GM23338 (cell line): ENCODE measurements at regions not wholly inside any gene's neighbourhood (a gene's known extent, or its start where the extent isn't known, plus 50 kb on each side); places are given as distances from the start of the nearest gene placed in this dataset.

Experiments
- ATAC-seq: fragments of 200-7000 bp; cut with Tn5 transposase; 3 replicates; pipeline ENCODE4 v1.9.1; 2020
- DNase-seq: peaks from one replicate; pipeline ENCODE4 v3.0.0-alpha.2; 2015; ENCODE audit warnings: low spot score
- H2AFZ ChIP-seq: fragments of 200-600 bp; sonication (generic); 2 replicates; pipeline ENCODE4 v1.8.0; 2016; ENCODE audit warnings: antibody characterized with exemption, mild to moderate bottlenecking, moderate library complexity
- H3F3A ChIP-seq: fragments of 200-600 bp; sonication (generic); replicated peaks from 2 replicates; pipeline ENCODE4 v1.8.0; 2017; ENCODE audit warnings: antibody characterized with exemption, mixed run types, low read depth
- H3K27ac ChIP-seq: fragments of 200-600 bp; sonication (generic); 2 replicates; pipeline ENCODE4 v1.6.1; 2016; ENCODE audit warnings: low read depth
- H3K27me3 ChIP-seq: fragments of 200-600 bp; sonication (generic); 2 replicates; pipeline ENCODE4 v1.8.0; 2016; ENCODE audit warnings: mild to moderate bottlenecking, mixed run types, moderate library complexity; ENCODE audit not compliant: insufficient read depth
- H3K36me3 ChIP-seq: fragments of 200-600 bp; sonication (generic); 2 replicates; pipeline ENCODE4 v1.8.0; 2016; ENCODE audit warnings: mild to moderate bottlenecking; ENCODE audit not compliant: insufficient read depth
- H3K4me1 ChIP-seq: fragments of 200-600 bp; sonication (generic); 2 replicates; pipeline ENCODE4 v1.8.0; 2016; ENCODE audit warnings: mild to moderate bottlenecking, moderate library complexity; ENCODE audit not compliant: insufficient read depth
- H3K4me2 ChIP-seq: fragments of 200-600 bp; sonication (generic); 2 replicates; pipeline ENCODE4 v1.7.1; 2017; ENCODE audit warnings: mixed run types
- H3K4me3 ChIP-seq: fragments of 200-600 bp; sonication (generic); 2 replicates; pipeline ENCODE4 v1.6.1; 2016; ENCODE audit warnings: mixed run types
- H3K79me2 ChIP-seq: fragments of 200-600 bp; sonication (generic); replicated peaks from 2 replicates; pipeline ENCODE4 v1.8.0; 2017; ENCODE audit warnings: mild to moderate bottlenecking; ENCODE audit not compliant: insufficient read depth
- H3K9me2 ChIP-seq: fragments of 200-600 bp; sonication (generic); 2 replicates; pipeline ENCODE4 v1.8.0; 2017; ENCODE audit not compliant: insufficient read depth
- H4K20me1 ChIP-seq: fragments of 200-600 bp; sonication (generic); replicated peaks from 2 replicates; pipeline ENCODE4 v1.8.0; 2017; ENCODE audit warnings: mild to moderate bottlenecking; ENCODE audit not compliant: insufficient read depth
- H3K27ac Mint-ChIP-seq: 2 replicates; pipeline ENCODE4 v1.8.0; 2020; ENCODE audit warnings: inconsistent platforms, mild to moderate bottlenecking, moderate library complexity, mixed read lengths
- H3K27me3 Mint-ChIP-seq: 3 replicates; pipeline ENCODE4 v1.8.0; 2022; ENCODE audit warnings: low read depth, mild to moderate bottlenecking, moderate library complexity, mixed read lengths, inconsistent platforms; ENCODE audit not compliant: insufficient read depth, poor library complexity
- H3K36me3 Mint-ChIP-seq: 3 replicates; pipeline ENCODE4 v1.8.0; 2021; ENCODE audit warnings: low read depth, mild to moderate bottlenecking, inconsistent platforms, moderate library complexity, mixed read lengths
- H3K4me1 Mint-ChIP-seq: 3 replicates; pipeline ENCODE4 v1.8.0; 2020; ENCODE audit warnings: mild to moderate bottlenecking, inconsistent platforms, mixed read lengths
- H3K4me3 Mint-ChIP-seq: 3 replicates; pipeline ENCODE4 v1.8.0; 2021; ENCODE audit warnings: moderate library complexity, mild to moderate bottlenecking, inconsistent platforms, mixed read lengths
- H3K9me3 Mint-ChIP-seq: 3 replicates; pipeline ENCODE4 v1.8.0; 2020; ENCODE audit warnings: moderate library complexity, mild to moderate bottlenecking, inconsistent platforms, mixed read lengths
- EZH2 ChIP-seq: fragments of 200-600 bp; sonication (generic); IDR thresholded peaks from one replicate; pipeline ENCODE4 v1.8.0; 2017; ENCODE audit warnings: antibody characterized with exemption, mild to moderate bottlenecking, low read depth; ENCODE audit not compliant: unreplicated experiment
- EZH2phosphoT487 ChIP-seq: fragments of 200-600 bp; sonication (generic); IDR thresholded peaks from one replicate; pipeline ENCODE4 v1.8.1; 2018; ENCODE audit warnings: antibody characterized with exemption; ENCODE audit not compliant: unreplicated experiment
- JUNB ChIP-seq: IDR thresholded peaks from one replicate; pipeline ENCODE4 v1.6.1; 2016; ENCODE audit warnings: antibody characterized with exemption; ENCODE audit not compliant: unreplicated experiment
- NANOG ChIP-seq: IDR thresholded peaks from 2 replicates; pipeline ENCODE4 v1.6.1; 2016; ENCODE audit warnings: antibody characterized with exemption, borderline replicate concordance
- POLR2AphosphoS5 ChIP-seq: IDR thresholded peaks from 2 replicates; pipeline ENCODE4 v1.6.1; 2016; ENCODE audit warnings: antibody characterized with exemption, low read depth
- ZNF114 ChIP-seq: fragments of 250-450 bp; sonication (Bioruptor Pico); IDR thresholded peaks from 2 replicates; pipeline ENCODE4 v1.5.0; 2020; ENCODE audit warnings: mild to moderate bottlenecking, moderate library complexity
- ZNF331 ChIP-seq: fragments of 250-450 bp; sonication (Bioruptor Pico); IDR thresholded peaks from 2 replicates; pipeline ENCODE4 v1.5.0; 2020; ENCODE audit warnings: low read depth, mild to moderate bottlenecking, moderate library complexity
- TF ChIP-seq, protein P1 (sequence below): IDR thresholded peaks from one replicate; pipeline ENCODE4 v1.6.1; 2018; ENCODE audit warnings: antibody characterized with exemption; ENCODE audit not compliant: unreplicated experiment
- TF ChIP-seq, protein P2 (sequence below), 2 experiments: fragments of 200-600 bp in 1 of 2; sonication (generic) in 1 of 2; conservative IDR thresholded peaks; 2 replicates each; pipeline versions ENCODE4 v1.5.1 to v1.6.1; 2016 to 2017; ENCODE audit warnings: antibody characterized with exemption in 2 of 2, low read depth in 2 of 2, mild to moderate bottlenecking in 2 of 2, moderate library complexity in 1 of 2

DNA sequence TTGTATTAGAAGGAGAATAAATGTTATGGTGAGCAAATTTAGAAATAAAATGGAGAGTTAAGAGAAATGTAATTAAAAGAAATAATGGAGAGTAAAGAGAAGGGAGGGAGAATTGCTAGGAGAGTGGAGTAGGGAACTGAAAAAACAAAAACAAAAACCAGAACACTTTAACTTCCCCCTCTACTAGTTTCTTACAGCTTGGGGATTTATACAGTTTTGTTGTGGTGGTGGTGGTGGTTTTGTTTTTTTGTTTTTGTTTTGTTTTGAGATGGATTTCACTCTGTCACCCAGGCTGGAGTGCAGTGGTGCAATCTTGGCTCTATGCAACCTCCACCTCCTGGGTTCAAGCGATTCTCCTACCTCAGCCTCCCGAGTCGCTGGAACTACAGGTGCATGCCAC lies 322.4 kb downstream of the TMEM167A start:
- Histone ChIP-seq H3K4me3 (no peak overlapping the region), H3K4me2 (no peak overlapping the region), H3K79me2 (no peaks in the 10 kb centered on the region), H3K27me3 (no peaks in the 10 kb centered on the region), H4K20me1 (no peaks in the 10 kb centered on the region), H3K36me3 (no peaks in the 10 kb centered on the region), H3K27ac (no peak overlapping the region), H2AFZ (no peak overlapping the region), H3K4me1 (no peaks in the 10 kb centered on the region), H3K9me2 (no peaks in the 10 kb centered on the region; the same call in 1 of the 2 replicates), H3F3A (no peaks in the 10 kb centered on the region)
- no peak for ATAC-seq
- Mint-ChIP-seq H3K9me3 (peaks cover 4% of the 10 kb centered on the region; the same call in 1 of the 3 replicates), H3K4me3 (no peak overlapping the region), H3K27me3 (no peaks in the 10 kb centered on the region), H3K27ac (no peak overlapping the region), H3K36me3 (no peaks in the 10 kb centered on the region), H3K4me1 (no peaks in the 10 kb centered on the region)
- no peak for DNase-seq
- TF ChIP-seq JUNB, result no peak

DNA sequence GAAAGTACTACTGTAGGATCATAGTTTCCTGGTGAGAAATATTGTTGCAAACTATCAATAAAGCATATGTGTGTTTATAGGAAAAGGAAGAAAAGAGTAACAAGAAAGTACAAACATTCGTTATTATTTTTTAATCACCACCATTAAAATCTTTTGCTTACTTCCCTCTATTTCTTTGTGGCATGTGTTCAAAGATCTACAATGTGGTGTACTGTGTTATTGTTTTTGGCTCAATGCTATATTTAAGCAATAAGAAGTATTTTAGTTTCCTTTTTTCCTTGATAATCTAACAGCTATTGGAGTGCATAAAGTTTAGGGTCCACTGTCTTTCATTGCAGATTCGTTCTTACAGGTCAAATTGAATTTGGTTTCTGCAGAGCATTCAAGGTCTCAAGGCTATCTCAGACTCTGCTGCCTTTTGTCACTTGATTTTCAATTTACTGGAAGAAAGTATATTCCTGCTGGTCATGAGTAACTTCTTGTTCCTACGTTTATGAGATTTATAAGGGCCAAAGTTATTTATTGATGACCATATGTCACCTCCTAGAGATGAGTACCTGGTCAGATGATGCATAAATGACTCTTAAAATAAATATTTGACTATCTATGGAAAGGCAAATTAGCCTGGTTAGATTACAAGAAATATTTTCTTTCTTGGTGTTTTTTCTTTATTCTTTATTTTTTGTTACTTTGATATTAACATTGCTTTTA lies 323.0 kb downstream of the TMEM167A start:
- no peak for ATAC-seq
- Histone ChIP-seq H3K4me1 (no peaks in the 10 kb centered on the region), H3K4me2 (no peak overlapping the region), H3K9me2 (no peaks in the 10 kb centered on the region; the same call in 1 of the 2 replicates), H4K20me1 (no peaks in the 10 kb centered on the region), H2AFZ (no peak overlapping the region), H3K79me2 (no peaks in the 10 kb centered on the region), H3K27ac (no peak overlapping the region), H3K27me3 (no peaks in the 10 kb centered on the region), H3K4me3 (no peak overlapping the region), H3F3A (no peaks in the 10 kb centered on the region), H3K36me3 (no peaks in the 10 kb centered on the region)
- no peak overlapping the region for H3K4me3 Mint-ChIP-seq
- no peaks in the 10 kb centered on the region for H3K27me3 Mint-ChIP-seq
- TF ChIP-seq JUNB, result no peak
- no peak overlapping the region for H3K27ac Mint-ChIP-seq
- no peak for DNase-seq
- H3K4me1 Mint-ChIP-seq, result no peaks in the 10 kb centered on the region
- no peaks in the 10 kb centered on the region for H3K36me3 Mint-ChIP-seq
- H3K9me3 Mint-ChIP-seq, result peaks cover 4% of the 10 kb centered on the region; the same call in 1 of the 3 replicates

DNA sequence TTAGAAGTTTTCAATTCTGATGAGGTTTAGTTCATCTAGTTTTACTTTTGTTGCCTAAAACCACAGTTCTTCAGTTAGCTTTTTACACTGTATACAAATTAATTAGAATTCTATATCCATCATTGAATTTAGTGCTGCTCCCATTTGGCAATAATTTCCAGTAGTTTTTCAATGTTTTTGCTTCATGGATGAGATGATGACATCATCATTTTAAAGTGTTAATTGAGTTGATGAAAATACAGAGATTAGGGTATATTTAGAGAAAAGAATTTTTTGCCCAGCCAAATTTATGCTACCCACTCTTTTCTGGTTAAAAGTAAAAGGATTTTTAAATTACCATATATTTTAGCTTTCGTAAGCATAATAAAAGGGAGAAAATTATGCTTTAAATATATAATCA lies 323.8 kb downstream of the TMEM167A start:
- Mint-ChIP-seq H3K27ac (no peak overlapping the region), H3K4me1 (no peaks in the 10 kb centered on the region), H3K36me3 (no peaks in the 10 kb centered on the region), H3K9me3 (peaks cover 4% of the 10 kb centered on the region; the same call in 1 of the 3 replicates), H3K27me3 (no peaks in the 10 kb centered on the region), H3K4me3 (no peak overlapping the region)
- Histone ChIP-seq H3K27ac (no peak overlapping the region), H3K36me3 (no peaks in the 10 kb centered on the region), H3K4me1 (no peaks in the 10 kb centered on the region), H3K27me3 (no peaks in the 10 kb centered on the region), H3K9me2 (no peaks in the 10 kb centered on the region; the same call in 1 of the 2 replicates), H2AFZ (no peak overlapping the region), H4K20me1 (no peaks in the 10 kb centered on the region), H3K4me3 (no peak overlapping the region), H3K79me2 (no peaks in the 10 kb centered on the region), H3F3A (no peaks in the 10 kb centered on the region), H3K4me2 (no peak overlapping the region)
- ATAC-seq (no peak), DNase-seq (no peak)
- TF ChIP-seq ZNF114 (no peak), NANOG (no peak), POLR2AphosphoS5 (no peak), JUNB (no peak), EZH2 (no peak), ZNF331 (CRISPR knock-in tag) (no peak), EZH2phosphoT487 (no peak)
- TF ChIP-seq, protein P1, sequence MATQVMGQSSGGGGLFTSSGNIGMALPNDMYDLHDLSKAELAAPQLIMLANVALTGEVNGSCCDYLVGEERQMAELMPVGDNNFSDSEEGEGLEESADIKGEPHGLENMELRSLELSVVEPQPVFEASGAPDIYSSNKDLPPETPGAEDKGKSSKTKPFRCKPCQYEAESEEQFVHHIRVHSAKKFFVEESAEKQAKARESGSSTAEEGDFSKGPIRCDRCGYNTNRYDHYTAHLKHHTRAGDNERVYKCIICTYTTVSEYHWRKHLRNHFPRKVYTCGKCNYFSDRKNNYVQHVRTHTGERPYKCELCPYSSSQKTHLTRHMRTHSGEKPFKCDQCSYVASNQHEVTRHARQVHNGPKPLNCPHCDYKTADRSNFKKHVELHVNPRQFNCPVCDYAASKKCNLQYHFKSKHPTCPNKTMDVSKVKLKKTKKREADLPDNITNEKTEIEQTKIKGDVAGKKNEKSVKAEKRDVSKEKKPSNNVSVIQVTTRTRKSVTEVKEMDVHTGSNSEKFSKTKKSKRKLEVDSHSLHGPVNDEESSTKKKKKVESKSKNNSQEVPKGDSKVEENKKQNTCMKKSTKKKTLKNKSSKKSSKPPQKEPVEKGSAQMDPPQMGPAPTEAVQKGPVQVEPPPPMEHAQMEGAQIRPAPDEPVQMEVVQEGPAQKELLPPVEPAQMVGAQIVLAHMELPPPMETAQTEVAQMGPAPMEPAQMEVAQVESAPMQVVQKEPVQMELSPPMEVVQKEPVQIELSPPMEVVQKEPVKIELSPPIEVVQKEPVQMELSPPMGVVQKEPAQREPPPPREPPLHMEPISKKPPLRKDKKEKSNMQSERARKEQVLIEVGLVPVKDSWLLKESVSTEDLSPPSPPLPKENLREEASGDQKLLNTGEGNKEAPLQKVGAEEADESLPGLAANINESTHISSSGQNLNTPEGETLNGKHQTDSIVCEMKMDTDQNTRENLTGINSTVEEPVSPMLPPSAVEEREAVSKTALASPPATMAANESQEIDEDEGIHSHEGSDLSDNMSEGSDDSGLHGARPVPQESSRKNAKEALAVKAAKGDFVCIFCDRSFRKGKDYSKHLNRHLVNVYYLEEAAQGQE, result no peak
- TF ChIP-seq, protein P2, sequence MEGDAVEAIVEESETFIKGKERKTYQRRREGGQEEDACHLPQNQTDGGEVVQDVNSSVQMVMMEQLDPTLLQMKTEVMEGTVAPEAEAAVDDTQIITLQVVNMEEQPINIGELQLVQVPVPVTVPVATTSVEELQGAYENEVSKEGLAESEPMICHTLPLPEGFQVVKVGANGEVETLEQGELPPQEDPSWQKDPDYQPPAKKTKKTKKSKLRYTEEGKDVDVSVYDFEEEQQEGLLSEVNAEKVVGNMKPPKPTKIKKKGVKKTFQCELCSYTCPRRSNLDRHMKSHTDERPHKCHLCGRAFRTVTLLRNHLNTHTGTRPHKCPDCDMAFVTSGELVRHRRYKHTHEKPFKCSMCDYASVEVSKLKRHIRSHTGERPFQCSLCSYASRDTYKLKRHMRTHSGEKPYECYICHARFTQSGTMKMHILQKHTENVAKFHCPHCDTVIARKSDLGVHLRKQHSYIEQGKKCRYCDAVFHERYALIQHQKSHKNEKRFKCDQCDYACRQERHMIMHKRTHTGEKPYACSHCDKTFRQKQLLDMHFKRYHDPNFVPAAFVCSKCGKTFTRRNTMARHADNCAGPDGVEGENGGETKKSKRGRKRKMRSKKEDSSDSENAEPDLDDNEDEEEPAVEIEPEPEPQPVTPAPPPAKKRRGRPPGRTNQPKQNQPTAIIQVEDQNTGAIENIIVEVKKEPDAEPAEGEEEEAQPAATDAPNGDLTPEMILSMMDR (conservative IDR thresholded peaks at IDR 0.05; ENCODE audit: low read depth in 2 of 2), result no peak
